CD4-positive, alpha-beta T cell (primary cell): ENCODE measurements at regions not wholly inside any gene's neighbourhood (a gene's known extent, or its start where the extent isn't known, plus 50 kb on each side); places are given as distances from the start of the nearest gene placed in this dataset.

Experiments
- ATAC-seq: fragments of 200-7000 bp; cut with Tn5 transposase; one replicate; pipeline ENCODE4 v1.10.0; 2022; ENCODE audit warnings: mild to moderate bottlenecking; ENCODE audit not compliant: poor library complexity
- CTCF ChIA-PET: fragments of 350-600 bp; sonication (Branson Sonifier 250); formaldehyde crosslinking; loops from one replicate; lab custom pipeline; 2021; ENCODE audit warnings: antibody characterized with exemption, inconsistent platforms; lab: Charles Lee
- POLR2A ChIA-PET: fragments of 350-600 bp; sonication (Branson Sonifier 250); formaldehyde crosslinking; loops from one replicate; lab custom pipeline; 2021; ENCODE audit warnings: antibody characterized with exemption, inconsistent platforms; lab: Charles Lee
- DNase-seq, 14 experiments: peaks; one replicate each; pipeline ENCODE4 v3.0.0-alpha.2; 2013 to 2020; ENCODE audit warnings: mixed read lengths in 2 of 14
- H3K27ac ChIP-seq, 2 donors: one replicate each; pipeline versions ENCODE4 v1.5.1 to v1.7.0; 2013; ENCODE audit warnings: low read length in 2 of 2, low read depth in 1 of 2, mild to moderate bottlenecking in 1 of 2
- H3K27me3 ChIP-seq, 2 experiments: 1 replicate in 1 of 2; 2 replicates in 1 of 2; pipeline versions ENCODE4 v1.6.1 to v1.7.0; 2013; ENCODE audit warnings: low read length in 2 of 2, control low read depth in 1 of 2, mild to moderate bottlenecking in 1 of 2, moderate library complexity in 1 of 2; ENCODE audit not compliant: insufficient read depth in 2 of 2, control insufficient read depth in 1 of 2
- H3K36me3 ChIP-seq: one replicate; pipeline ENCODE4 v1.6.1; 2013; ENCODE audit warnings: low read length, control low read depth; ENCODE audit not compliant: insufficient read depth
- H3K4me1 ChIP-seq: one replicate; pipeline ENCODE4 v1.6.1; 2013; ENCODE audit warnings: low read length, control low read depth; ENCODE audit not compliant: insufficient read depth
- H3K4me3 ChIP-seq: one replicate; pipeline ENCODE4 v1.5.1; 2013; ENCODE audit warnings: mild to moderate bottlenecking, low read length, moderate library complexity
- H3K9me3 ChIP-seq, 2 experiments: 1 replicate in 1 of 2; 2 replicates in 1 of 2; pipeline versions ENCODE4 v1.6.1 to v1.7.0; 2013; ENCODE audit warnings: low read length in 2 of 2, mild to moderate bottlenecking in 2 of 2, control low read depth in 1 of 2, moderate library complexity in 1 of 2; ENCODE audit not compliant: control insufficient read depth in 1 of 2, insufficient read depth in 1 of 2
- H3K27ac Mint-ChIP-seq: one replicate; pipeline ENCODE4 v1.8.0; 2020; ENCODE audit warnings: mixed read lengths
- H3K27me3 Mint-ChIP-seq: one replicate; pipeline ENCODE4 v1.8.0; 2021; ENCODE audit warnings: mixed read lengths
- H3K36me3 Mint-ChIP-seq: one replicate; pipeline ENCODE4 v1.8.0; 2021; ENCODE audit warnings: low read depth, mixed read lengths
- H3K4me1 Mint-ChIP-seq: one replicate; pipeline ENCODE4 v1.8.0; 2021; ENCODE audit warnings: low read depth, mixed read lengths
- H3K4me3 Mint-ChIP-seq: one replicate; pipeline ENCODE4 v1.8.0; 2020; ENCODE audit warnings: mild to moderate bottlenecking, mixed read lengths
- H3K9me3 Mint-ChIP-seq: one replicate; pipeline ENCODE4 v1.8.0; 2020; ENCODE audit warnings: mixed read lengths
- intact Hi-C, 2 experiments: fragments of 100-400 bp; cut with DNase I in 1 of 2; cut with micrococcal nuclease in 1 of 2; formaldehyde crosslinking; loops; one replicate each; pipeline versions ENCODE4 v1.15.1 to v1.9.0; 2023 to 2025; cut with DNase I, micrococcal nuclease
- TF ChIP-seq, protein P1 (sequence below): fragments of 200-600 bp; IDR thresholded peaks from one replicate; pipeline ENCODE4 v1.8.0; 2022; ENCODE audit warnings: antibody characterized with exemption, mild to moderate bottlenecking

DNA sequence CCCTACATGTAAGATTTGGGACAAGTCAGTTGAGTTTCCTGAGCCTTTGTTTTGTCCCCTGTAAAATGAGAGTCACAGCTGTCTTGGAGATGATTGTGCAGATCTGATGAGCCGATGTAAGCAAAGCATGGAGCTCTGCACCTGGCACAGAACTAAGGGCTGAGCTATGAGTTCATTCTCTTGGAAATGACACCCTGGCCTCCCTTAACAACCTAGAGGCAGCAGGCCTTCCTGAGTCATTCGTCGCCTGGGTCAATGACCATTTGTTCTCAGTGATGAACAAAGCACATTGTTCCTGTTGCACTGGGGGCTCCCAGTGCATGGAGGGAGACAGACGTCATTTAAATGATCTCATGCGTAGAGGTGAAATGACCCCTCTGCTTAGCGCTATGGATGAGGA is 62.8 kb upstream of the GCSH start:
- Histone ChIP-seq H3K27ac (no peak overlapping the region), H3K9me3 (peaks cover 0 to 10% of the 10 kb centered on the region in 2 experiments), H3K4me1 (no peaks in the 10 kb centered on the region), H3K4me3 (no peak overlapping the region), H3K27me3 (no peaks in the 10 kb centered on the region), H3K36me3 (no peaks in the 10 kb centered on the region)
- H3K27me3 Mint-ChIP-seq, result peaks cover 8% of the 10 kb centered on the region
- H3K9me3 Mint-ChIP-seq, result no peaks in the 10 kb centered on the region
- intact Hi-C loops, result no loop called here
- no peaks in the 10 kb centered on the region for H3K4me1 Mint-ChIP-seq
- ATAC-seq (no peak), DNase-seq (no peak)
- CTCF ChIA-PET, result no interaction called here
- TF ChIP-seq, protein P1, sequence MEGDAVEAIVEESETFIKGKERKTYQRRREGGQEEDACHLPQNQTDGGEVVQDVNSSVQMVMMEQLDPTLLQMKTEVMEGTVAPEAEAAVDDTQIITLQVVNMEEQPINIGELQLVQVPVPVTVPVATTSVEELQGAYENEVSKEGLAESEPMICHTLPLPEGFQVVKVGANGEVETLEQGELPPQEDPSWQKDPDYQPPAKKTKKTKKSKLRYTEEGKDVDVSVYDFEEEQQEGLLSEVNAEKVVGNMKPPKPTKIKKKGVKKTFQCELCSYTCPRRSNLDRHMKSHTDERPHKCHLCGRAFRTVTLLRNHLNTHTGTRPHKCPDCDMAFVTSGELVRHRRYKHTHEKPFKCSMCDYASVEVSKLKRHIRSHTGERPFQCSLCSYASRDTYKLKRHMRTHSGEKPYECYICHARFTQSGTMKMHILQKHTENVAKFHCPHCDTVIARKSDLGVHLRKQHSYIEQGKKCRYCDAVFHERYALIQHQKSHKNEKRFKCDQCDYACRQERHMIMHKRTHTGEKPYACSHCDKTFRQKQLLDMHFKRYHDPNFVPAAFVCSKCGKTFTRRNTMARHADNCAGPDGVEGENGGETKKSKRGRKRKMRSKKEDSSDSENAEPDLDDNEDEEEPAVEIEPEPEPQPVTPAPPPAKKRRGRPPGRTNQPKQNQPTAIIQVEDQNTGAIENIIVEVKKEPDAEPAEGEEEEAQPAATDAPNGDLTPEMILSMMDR, result no peak
- H3K4me3 Mint-ChIP-seq, result no peak overlapping the region
- POLR2A ChIA-PET, result no interaction called here
- H3K27ac Mint-ChIP-seq, result no peak overlapping the region
- H3K36me3 Mint-ChIP-seq, result no peaks in the 10 kb centered on the region

DNA sequence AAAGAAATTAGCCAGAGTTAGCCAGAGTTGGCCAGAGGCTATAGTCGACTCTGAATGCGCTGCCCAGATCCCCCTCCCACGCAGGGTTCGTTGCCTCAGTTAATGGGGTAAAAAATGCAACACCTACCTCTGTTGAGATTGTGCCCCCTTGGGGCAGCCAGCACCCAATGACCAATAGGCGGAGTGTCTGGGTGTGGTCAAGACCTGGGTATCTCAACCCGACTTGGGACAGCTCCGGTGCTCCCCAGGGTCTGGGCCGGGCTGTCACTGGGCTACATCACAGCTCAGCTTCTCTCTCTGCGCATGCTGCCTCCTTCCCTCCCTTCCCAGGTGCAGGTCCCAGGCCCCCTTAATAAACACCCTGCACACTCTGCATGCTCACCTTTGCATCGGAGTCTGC is 59.6 kb upstream of the GCSH start:
- peaks cover 8% of the 10 kb centered on the region for H3K27me3 Mint-ChIP-seq
- Histone ChIP-seq H3K4me3 (no peak overlapping the region), H3K4me1 (no peaks in the 10 kb centered on the region), H3K36me3 (no peaks in the 10 kb centered on the region), H3K27ac (no peak overlapping the region), H3K27me3 (no peaks in the 10 kb centered on the region), H3K9me3 (peaks cover 0 to 3% of the 10 kb centered on the region in 2 experiments)
- H3K4me1 Mint-ChIP-seq, result no peaks in the 10 kb centered on the region
- DNase-seq (no peak), ATAC-seq (no peak)
- POLR2A ChIA-PET, result no interaction called here
- CTCF ChIA-PET, result no interaction called here
- TF ChIP-seq, protein P1, result no peak
- intact Hi-C loops, result no loop called here
- H3K36me3 Mint-ChIP-seq, result no peaks in the 10 kb centered on the region
- no peak overlapping the region for H3K4me3 Mint-ChIP-seq
- no peaks in the 10 kb centered on the region for H3K9me3 Mint-ChIP-seq
- no peak overlapping the region for H3K27ac Mint-ChIP-seq

DNA sequence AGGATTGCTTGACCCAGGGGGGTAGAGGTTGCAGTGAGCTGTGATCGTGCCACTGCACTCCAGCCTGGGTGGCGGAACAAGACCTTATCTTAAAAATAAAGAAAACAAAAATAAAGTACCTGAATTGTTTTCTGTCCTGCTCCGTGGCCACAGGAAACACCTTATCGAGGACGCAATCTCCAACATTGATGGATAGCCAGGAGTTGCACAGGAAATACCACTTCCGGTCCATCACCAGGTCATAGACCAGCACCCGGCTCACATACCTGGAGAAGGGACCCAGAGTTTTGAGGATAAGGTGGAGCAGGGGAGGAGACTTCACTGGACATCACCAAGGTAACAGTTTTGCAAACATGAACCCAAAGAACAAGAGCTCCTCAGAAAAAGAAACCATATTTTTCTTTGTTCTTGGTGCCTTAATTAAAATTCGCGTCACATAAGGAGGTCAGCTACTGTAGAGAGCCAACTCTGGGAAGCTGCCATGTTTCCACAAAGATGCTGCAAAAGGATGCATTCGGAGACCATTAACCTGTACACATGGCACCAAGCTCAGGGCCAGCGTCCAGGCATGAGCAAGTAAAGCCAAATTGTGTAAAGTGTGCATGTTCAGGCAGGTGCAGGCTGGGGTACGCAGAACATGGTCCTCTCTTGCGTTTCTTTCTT is 55.6 kb upstream of the GCSH start:
- Histone ChIP-seq H3K27me3 (no peaks in the 10 kb centered on the region), H3K36me3 (no peaks in the 10 kb centered on the region), H3K4me1 (no peaks in the 10 kb centered on the region), H3K9me3 (no peaks in the 10 kb centered on the region), H3K27ac (no peak overlapping the region), H3K4me3 (no peak overlapping the region)
- H3K4me1 Mint-ChIP-seq, result no peaks in the 10 kb centered on the region
- ChIA-PET CTCF (interaction anchor here (0.6 kb wide), 1 partner anchor 10 kb away, joined by 4 read pairs; no protein-coding TSS in a partner anchor), POLR2A (no interaction called here)
- DNase-seq (no peak), ATAC-seq (no peak)
- H3K27ac Mint-ChIP-seq, result no peak overlapping the region
- no peaks in the 10 kb centered on the region for H3K9me3 Mint-ChIP-seq
- H3K27me3 Mint-ChIP-seq, result peaks cover 13% of the 10 kb centered on the region
- no peak overlapping the region for H3K4me3 Mint-ChIP-seq
- intact Hi-C loops, result no loop called here
- TF ChIP-seq, protein P1, result no peak
- no peaks in the 10 kb centered on the region for H3K36me3 Mint-ChIP-seq
